PC-3 (cell line): ENCODE measurements at regions not wholly inside any gene's neighbourhood (a gene's known extent, or its start where the extent isn't known, plus 50 kb on each side); places are given as distances from the start of the nearest gene placed in this dataset.
A peak's percentile ranks its signal among the peaks of the same experiment; 100 is the strongest.

Experiments used
- ATAC-seq: fragments of 200-7000 bp; cut with Tn5 transposase; 2 replicates; pipeline ENCODE4 v1.9.1; 2020; ENCODE audit warnings: mild to moderate bottlenecking, moderate library complexity
- BruUV-seq: library from RNA; stranded (reverse); fragments of 400-500 nt; replicated peaks from 2 replicates; lab custom pipeline; 2021; lab: Mats Ljungman, UMichigan
- CTCF ChIA-PET: fragments of 300-600 bp; sonication (Branson Sonifier 250); formaldehyde crosslinking; loops from one replicate; lab custom pipeline; 2022; ENCODE audit warnings: antibody characterized with exemption; lab: Charles Lee
- POLR2A ChIA-PET: fragments of 300-600 bp; sonication (Branson Sonifier 250); formaldehyde crosslinking; loops from one replicate; lab custom pipeline; 2022; ENCODE audit warnings: antibody characterized with exemption; ENCODE audit not compliant: unreplicated experiment; lab: Charles Lee
- DNase-seq: peaks from one replicate; pipeline ENCODE4 v3.0.0-alpha.2; 2015
- H2AFZ ChIP-seq: fragments of 300-600 bp; sonication (generic); 2 replicates; pipeline ENCODE4 v1.6.0; 2016; ENCODE audit warnings: antibody characterized with exemption, low read length
- H3F3A ChIP-seq: fragments of 300-600 bp; sonication (generic); one replicate; pipeline ENCODE4 v1.6.0; 2017; ENCODE audit warnings: antibody characterized with exemption, low read length, control low read depth, mild to moderate bottlenecking; ENCODE audit not compliant: unreplicated experiment
- H3K27ac ChIP-seq: fragments of 300-600 bp; sonication (generic); 2 replicates; pipeline ENCODE4 v1.5.1; 2016; ENCODE audit warnings: mild to moderate bottlenecking, low read length
- H3K27me3 ChIP-seq: fragments of 300-600 bp; sonication (generic); 2 replicates; pipeline ENCODE4 v1.6.1; 2016; ENCODE audit warnings: low read length, mixed read lengths
- H3K36me3 ChIP-seq: fragments of 300-600 bp; sonication (generic); 2 replicates; pipeline ENCODE4 v1.6.1; 2016; ENCODE audit warnings: low read depth, mixed run types, low read length, mixed read lengths
- H3K4me1 ChIP-seq: fragments of 300-600 bp; sonication (generic); 2 replicates; pipeline ENCODE4 v1.5.1; 2016; ENCODE audit warnings: low read length; ENCODE audit not compliant: insufficient read depth
- H3K4me2 ChIP-seq: fragments of 300-600 bp; sonication (generic); 2 replicates; pipeline ENCODE4 v1.6.0; 2016; ENCODE audit warnings: low read length
- H3K4me3 ChIP-seq: fragments of 300-600 bp; sonication (generic); 2 replicates; pipeline ENCODE4 v1.5.1; 2016; ENCODE audit warnings: mild to moderate bottlenecking, low read length, mixed read lengths
- H3K79me2 ChIP-seq: fragments of 300-600 bp; sonication (generic); 2 replicates; pipeline ENCODE4 v1.6.1; 2017; ENCODE audit warnings: low read length, mixed read lengths
- H3K9ac ChIP-seq: fragments of 300-600 bp; sonication (generic); 2 replicates; pipeline ENCODE4 v1.6.0; 2016; ENCODE audit warnings: mild to moderate bottlenecking, low read length
- H3K9me2 ChIP-seq: fragments of 300-600 bp; sonication (generic); replicated peaks from 2 replicates; pipeline ENCODE4 v1.6.1; 2016; ENCODE audit warnings: mixed run types, low read length, mixed read lengths
- H3K9me3 ChIP-seq: fragments of 300-600 bp; sonication (generic); 2 replicates; pipeline ENCODE4 v1.6.1; 2016; ENCODE audit warnings: low read length, mixed read lengths
- H4K20me1 ChIP-seq: fragments of 300-600 bp; sonication (generic); 2 replicates; pipeline ENCODE4 v1.6.1; 2016; ENCODE audit warnings: low read length, mixed read lengths
- EZH2 ChIP-seq: fragments of 300-600 bp; sonication (generic); IDR thresholded peaks from one replicate; pipeline ENCODE4 v1.6.1; 2017; ENCODE audit warnings: antibody characterized with exemption, mild to moderate bottlenecking, low read length; ENCODE audit not compliant: unreplicated experiment
- EZH2phosphoT487 ChIP-seq: fragments of 300-600 bp; sonication (generic); IDR thresholded peaks from 2 replicates; pipeline ENCODE4 v1.6.1; 2018; ENCODE audit warnings: mild to moderate bottlenecking, antibody characterized with exemption, low read length, borderline replicate concordance
- intact Hi-C: fragments of 100-400 bp; cut with micrococcal nuclease; formaldehyde crosslinking; loops from 2 replicates; pipeline ENCODE4 v1.9.0; 2023
- TF ChIP-seq, protein P1 (sequence below): fragments of 300-600 bp; sonication (generic); conservative IDR thresholded peaks from 2 replicates; pipeline ENCODE4 v1.5.1; 2017; ENCODE audit warnings: antibody characterized with exemption, low read depth, mild to moderate bottlenecking, low read length

DNA sequence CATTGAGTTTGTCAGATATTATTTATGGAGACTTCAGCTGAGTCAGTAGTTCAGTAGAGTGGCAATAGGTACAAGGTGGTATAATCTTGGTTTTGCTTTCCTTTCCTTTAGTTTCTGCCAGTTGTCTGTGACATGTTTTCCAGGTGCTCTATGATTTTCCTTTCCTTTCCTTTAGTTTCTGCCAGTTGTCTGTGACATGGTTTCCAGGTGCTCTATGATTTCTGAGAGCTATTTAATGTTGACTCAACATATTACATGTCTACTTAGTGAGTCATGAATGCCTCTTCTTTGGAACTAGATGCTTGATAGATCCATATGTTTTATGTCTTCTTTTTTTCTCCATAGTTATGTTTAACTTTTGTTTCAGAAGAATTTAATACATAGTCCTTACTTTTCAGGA, 186.4 kb upstream of the DEFB112 start:
- intact Hi-C loops: no loop called here
- peak; percentile 16 for DNase-seq

DNA sequence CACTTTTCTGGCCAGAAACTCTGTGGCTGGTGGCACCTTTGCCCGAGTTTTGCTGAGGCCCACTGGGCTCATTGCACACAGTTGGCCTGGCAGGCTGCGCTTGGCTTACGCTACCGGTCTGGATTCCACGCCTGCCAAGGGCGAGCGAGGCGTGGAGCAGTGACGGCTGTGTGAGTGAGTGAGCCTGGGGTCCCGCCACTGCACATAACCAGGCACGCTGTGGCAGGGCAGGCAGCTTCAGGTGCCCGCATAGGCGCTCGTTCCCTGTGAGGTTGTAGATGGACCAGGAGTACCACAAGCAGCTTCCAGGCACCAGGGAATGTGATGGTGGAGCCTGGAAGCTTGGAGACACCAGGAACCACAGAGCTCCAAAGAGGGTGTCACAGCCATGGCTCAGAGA, 190.1 kb upstream of the DEFB112 start:
- Histone ChIP-seq H3K4me3 (no peak overlapping the region), H3K27ac (no peak overlapping the region), H3K36me3 (no peaks in the 10 kb centered on the region), H3K9ac (no peak overlapping the region), H3K9me2 (no peaks in the 10 kb centered on the region), H4K20me1 (no peaks in the 10 kb centered on the region), H3K4me2 (no peak overlapping the region), H3K9me3 (no peaks in the 10 kb centered on the region), H3K79me2 (no peaks in the 10 kb centered on the region), H3K27me3 (peaks cover 46% of the 10 kb centered on the region), H3F3A (no peaks in the 10 kb centered on the region), H3K4me1 (no peaks in the 10 kb centered on the region), H2AFZ (no peak overlapping the region)
- POLR2A ChIA-PET: no interaction called here
- ATAC-seq: no peak
- no TSS peak for BruUV-seq
- no peak for DNase-seq
- CTCF ChIA-PET: no interaction called here
- intact Hi-C loops: no loop called here
- no peak for TF ChIP-seq EZH2
- TF ChIP-seq, protein P1, sequence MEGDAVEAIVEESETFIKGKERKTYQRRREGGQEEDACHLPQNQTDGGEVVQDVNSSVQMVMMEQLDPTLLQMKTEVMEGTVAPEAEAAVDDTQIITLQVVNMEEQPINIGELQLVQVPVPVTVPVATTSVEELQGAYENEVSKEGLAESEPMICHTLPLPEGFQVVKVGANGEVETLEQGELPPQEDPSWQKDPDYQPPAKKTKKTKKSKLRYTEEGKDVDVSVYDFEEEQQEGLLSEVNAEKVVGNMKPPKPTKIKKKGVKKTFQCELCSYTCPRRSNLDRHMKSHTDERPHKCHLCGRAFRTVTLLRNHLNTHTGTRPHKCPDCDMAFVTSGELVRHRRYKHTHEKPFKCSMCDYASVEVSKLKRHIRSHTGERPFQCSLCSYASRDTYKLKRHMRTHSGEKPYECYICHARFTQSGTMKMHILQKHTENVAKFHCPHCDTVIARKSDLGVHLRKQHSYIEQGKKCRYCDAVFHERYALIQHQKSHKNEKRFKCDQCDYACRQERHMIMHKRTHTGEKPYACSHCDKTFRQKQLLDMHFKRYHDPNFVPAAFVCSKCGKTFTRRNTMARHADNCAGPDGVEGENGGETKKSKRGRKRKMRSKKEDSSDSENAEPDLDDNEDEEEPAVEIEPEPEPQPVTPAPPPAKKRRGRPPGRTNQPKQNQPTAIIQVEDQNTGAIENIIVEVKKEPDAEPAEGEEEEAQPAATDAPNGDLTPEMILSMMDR: no peak

More for the DNA sequence above, 186.4 kb upstream of the DEFB112 start:
- Histone ChIP-seq H3K27ac (no peak overlapping the region), H3K27me3 (peaks cover 38% of the 10 kb centered on the region), H2AFZ (no peak overlapping the region), H3K36me3 (no peaks in the 10 kb centered on the region), H3K4me2 (no peak overlapping the region), H3K4me1 (no peaks in the 10 kb centered on the region), H4K20me1 (no peaks in the 10 kb centered on the region), H3K9ac (no peak overlapping the region), H3F3A (no peaks in the 10 kb centered on the region), H3K79me2 (no peaks in the 10 kb centered on the region), H3K4me3 (no peak overlapping the region), H3K9me3 (no peaks in the 10 kb centered on the region), H3K9me2 (no peaks in the 10 kb centered on the region)
- BruUV-seq: no TSS peak
- ChIA-PET CTCF (no interaction called here), POLR2A (no interaction called here)
- ATAC-seq: no peak
- TF ChIP-seq, protein P1: no peak
- no peak for TF ChIP-seq EZH2
- TF ChIP-seq EZH2phosphoT487: no peak

GRCh38 chr6:50240986-50241385, 191.3 kb upstream of the DEFB112 start:
- no TSS peak for BruUV-seq
- H3K9ac ChIP-seq: no peak overlapping the region
- peaks cover 51% of the 10 kb centered on the region for H3K27me3 ChIP-seq
- no peaks in the 10 kb centered on the region for H4K20me1 ChIP-seq
- H3K4me1 ChIP-seq: no peaks in the 10 kb centered on the region
- H3K27ac ChIP-seq: no peak overlapping the region
- H3K79me2 ChIP-seq: no peaks in the 10 kb centered on the region
- H3K4me3 ChIP-seq: no peak overlapping the region
- POLR2A ChIA-PET: no interaction called here
- no peak for TF ChIP-seq EZH2
- no peak for TF ChIP-seq EZH2phosphoT487
- TF ChIP-seq, protein P1: no peak
- DNase-seq: no peak
- H2AFZ ChIP-seq: no peak overlapping the region
- no peak for ATAC-seq
- no peaks in the 10 kb centered on the region for H3K36me3 ChIP-seq
- H3F3A ChIP-seq: no peaks in the 10 kb centered on the region
- CTCF ChIA-PET: no interaction called here
- intact Hi-C loops: no loop called here
- H3K9me2 ChIP-seq: no peaks in the 10 kb centered on the region
- no peak overlapping the region for H3K4me2 ChIP-seq
- H3K9me3 ChIP-seq: no peaks in the 10 kb centered on the region
